ENCODE measurements at regions not wholly inside any gene's neighbourhood (a gene's known extent, or its start where the extent isn't known, plus 50 kb on each side); places are given as distances from the start of the nearest gene placed in this dataset.
"Not testable (repeated sequence)": the region's sequence is repeated elsewhere in the genome, so short reads cannot be mapped to it uniquely, and the experiment has no call there.

GRCh38 chr1:60949826-60950197, 132.5 kb upstream of the NFIA start:
- no peak for DNase-seq (ENCODE audit: low spot score)

- no peak for DNase-seq (ENCODE audit: low spot score)
Observed at GRCh38 chr1:60949154-60949825, 133.1 kb upstream of the NFIA start.

DNA sequence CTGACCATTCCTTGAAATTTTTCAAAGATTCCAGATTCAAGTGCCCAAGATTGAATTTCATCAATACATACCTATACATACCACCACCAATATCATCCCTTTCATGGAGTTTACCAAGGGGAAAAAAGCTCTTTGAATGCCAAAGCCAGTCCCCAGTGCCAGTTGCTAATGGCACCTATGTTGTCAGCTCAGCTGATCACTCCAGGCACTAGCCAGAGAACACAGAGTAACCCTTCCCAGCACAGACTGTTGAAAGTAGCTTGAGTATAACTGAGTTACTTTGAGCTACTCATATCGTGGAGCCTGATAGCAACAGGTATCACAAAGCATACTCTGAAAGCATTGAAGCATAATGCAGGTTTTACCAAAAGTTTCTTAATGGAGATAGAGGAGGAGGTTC, 133.9 kb upstream of the NFIA start:
- DNase-seq (ENCODE audit: low spot score) = no peak

- no peak for DNase-seq (ENCODE audit: low spot score)
Observed at GRCh38 chr1:60947367-60947766, 135.0 kb upstream of the NFIA start.

DNA sequence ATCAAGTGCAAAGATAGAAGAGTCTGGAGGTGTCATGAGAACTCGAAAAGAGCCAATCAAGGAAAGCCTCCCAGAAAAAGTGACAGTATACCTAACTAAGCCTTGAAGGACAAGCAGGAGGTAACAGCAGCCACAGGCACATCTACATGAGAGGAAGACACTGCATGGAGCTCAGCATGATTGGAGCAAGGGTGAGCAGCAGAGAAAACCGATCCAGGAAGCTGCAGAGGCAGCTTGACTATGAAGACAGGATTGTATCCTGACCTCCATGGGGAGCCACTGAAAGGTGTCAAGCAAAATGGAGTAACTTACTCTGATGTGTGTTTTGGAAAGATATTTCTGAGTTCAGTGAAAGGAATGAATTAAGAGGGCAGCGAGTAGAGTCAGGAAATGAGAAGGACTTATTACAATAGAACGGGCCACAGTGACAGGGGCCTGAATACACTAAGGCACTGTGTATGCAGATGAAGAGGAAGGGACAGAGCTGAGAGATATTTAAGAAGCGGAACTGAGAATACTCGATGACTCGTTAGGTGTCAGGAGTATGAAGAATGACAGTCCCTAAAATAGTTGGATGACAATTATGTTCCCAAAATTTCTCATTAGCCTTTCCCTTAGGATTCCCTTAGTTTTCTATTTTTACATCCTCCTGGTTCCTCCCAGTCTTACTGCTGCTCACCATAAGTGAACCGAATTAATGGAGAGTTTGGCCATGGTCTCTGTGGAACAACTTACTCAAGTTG, 139.3 kb upstream of the NFIA start:
- no peak for DNase-seq (ENCODE audit: low spot score)

- DNase-seq (ENCODE audit: low spot score) = no peak
Observed at GRCh38 chr1:60942291-60942690, 140.1 kb upstream of the NFIA start.

DNA sequence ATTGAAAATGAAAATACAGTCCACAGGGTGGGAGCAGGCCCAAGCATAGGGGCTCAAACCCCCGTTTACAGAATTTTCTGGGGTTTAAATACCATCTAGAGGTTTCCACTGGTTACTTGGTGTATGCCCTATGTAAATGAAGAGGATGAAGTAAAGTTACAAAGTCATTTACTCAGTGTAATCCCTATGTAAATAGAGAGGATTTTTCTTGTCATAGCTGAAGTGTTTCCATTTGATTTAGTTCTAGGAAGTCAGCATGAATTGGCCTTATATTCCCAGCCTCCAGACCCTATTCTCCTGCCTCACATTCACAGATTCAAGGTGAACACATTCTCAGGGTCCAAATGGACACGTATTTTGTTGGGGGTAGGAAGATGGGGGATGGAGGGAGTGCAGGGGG, 141.7 kb upstream of the NFIA start:
- DNase-seq (ENCODE audit: low spot score) = not testable (repeated sequence)

- DNase-seq (ENCODE audit: low spot score) = no peak
Observed at GRCh38 chr1:60937720-60938119, 144.6 kb upstream of the NFIA start.

DNA sequence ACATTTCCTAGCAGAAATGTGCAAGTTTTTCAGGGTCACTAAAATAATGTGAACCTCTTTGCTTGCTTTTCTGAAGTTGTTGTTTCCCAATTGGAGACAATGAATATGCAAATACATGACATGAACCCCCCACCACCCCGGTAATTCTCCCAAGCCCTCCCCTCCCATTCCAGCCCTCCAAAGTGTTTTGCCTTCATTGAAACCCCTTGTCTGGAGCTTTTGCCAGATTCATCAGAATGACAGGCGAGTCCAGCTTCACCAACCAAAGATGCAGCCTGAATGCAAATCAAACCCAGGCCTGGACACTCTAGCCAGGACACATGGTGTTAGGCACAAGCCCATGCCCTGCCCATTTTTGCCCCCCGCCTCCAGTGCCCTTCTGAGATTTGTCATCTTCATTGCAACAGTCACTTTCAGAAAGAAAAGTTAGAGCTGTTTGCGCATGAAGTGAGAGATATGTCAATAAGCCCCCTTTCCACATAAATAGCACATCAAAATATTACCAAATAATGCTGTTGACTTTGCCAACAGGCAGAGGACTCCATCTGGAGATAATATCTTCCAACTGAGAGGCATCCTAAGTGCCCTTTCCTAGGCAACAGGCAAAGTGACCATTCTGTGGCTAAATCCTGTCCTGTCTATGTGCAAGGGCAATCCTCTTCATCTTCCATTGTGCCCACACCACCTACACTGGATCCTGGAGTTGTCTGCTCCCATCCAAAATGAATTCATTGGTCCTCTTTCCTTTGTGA, 145.6 kb upstream of the NFIA start:
- no peak for DNase-seq (ENCODE audit: low spot score)

DNA sequence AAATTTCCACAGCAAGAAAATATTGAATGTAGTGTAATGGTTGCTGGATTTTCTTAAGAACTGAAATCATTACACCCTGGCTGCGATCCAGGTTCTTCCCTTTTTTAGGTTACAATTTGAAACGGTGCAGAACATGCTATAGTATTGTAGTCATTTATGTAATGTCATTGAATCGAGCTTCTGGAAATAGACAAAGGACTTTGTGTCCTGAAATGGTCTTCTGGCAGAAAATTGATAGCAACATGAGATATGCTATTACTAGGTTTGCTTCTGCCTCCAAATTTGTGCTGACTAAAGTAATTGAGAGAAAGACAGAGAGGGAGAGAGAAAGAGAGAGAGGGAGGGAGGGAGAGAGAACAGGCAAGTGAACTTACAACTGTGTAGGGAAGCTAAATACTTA, 146.2 kb upstream of the NFIA start:
- no peak for DNase-seq (ENCODE audit: low spot score)

DNA sequence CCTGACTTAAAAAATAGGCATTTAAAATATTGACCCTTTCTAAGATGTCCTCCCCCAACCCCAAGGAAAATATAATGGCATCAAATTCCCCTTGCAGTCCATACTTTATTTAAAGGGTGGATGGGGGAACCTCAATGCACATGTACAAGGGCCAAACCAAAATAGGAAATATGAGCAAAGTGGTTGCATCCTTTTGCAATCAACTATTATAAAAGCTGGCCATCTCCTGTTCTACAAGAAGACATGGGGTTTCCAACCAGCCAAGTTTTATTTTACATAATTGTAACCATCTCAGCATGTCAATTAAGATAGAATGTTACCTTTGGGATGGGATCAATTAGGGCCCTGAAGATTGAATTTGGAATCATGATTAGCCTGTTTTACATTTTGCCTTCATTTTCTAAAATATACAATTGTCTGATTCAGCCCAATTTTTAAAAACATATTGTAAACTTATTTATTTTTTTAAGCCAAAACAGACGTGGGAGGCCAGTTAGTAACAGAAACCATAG, 146.7 kb upstream of the NFIA start:
- no peak for DNase-seq (ENCODE audit: low spot score)

DNA sequence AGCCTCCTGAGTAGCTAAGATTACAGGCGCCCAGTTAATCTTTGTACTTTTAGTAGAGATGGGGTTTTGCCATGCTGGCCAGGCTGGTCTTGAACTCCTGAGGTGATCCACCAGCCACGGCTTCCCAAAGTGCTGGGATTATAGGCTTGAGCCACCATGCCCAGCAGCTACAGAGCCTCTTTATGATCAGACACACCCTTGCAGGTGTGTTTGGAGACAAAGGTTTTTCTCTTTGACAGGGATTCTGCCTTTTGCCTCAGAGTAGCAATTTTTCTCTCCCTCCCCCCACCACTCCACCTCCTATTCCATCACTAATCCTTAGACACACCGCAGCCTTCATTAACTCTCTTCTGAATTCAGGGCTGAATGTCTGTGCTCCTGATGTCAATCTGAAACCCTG, 152.2 kb upstream of the NFIA start:
- no peak for DNase-seq (ENCODE audit: low spot score)

DNA sequence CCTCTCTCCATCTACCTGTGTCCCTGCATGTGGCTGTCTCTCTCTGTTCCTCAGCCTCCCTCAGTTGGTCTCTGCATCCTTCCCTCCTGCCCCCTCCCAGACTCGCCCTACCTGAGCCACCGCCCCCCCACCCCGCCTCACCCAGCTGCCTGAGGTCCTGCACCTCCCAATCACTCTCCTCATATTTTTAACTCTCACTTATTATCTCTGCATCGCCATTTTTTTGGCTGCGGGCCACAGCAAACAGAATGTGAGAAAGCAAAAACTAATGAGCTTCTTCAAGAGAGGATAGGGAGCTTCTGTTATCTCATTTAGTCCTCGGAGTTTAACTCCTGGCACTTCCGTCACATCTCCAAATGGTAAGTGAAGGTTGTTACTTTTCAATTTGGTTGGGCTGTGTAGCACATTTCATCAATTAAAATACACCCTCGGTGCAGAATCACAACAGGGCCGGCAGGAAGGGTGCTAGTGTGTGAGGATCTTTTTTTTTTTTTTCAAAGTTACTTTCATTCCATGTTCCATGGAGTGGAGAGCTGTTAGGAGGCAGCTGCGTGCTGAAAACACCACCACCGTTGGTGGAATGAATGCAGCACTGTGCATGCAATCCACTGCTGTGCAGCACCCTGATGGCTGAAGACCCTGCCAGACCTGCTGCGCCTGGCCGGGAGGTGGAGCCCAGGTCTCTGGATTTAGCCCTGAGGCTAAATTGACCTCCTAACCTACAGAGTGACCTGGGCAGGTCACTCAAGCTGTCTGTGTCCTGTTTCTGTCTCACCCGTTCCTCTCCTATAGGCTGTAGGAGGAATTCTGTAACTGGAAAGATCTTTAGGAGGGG, 157.2 kb upstream of the NFIA start:
- no peak for DNase-seq (ENCODE audit: low spot score)

DNA sequence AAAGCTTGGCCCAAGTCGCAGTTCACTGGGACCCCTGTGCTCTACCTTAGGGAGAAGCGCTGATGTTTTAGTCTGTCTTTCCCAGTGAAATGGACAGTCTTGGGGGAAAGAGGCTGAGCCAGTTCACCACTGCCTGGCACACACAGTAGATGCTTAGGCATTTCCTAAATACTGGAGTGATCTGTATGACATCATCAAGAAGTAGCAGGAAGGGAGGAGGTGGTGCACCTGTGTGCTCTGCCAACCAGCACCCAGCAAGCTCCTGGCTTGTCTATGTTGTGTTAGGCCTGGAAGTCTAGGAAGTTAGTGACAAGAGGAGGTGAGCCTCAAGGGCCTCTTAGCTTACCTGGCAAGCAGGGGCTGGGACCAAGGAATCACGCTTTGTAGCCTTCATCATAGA, 158.2 kb upstream of the NFIA start:
- no peak for DNase-seq (ENCODE audit: low spot score)

GRCh38 chr1:60923389-60924087, 158.8 kb upstream of the NFIA start:
- no peak for DNase-seq (ENCODE audit: low spot score)

DNA sequence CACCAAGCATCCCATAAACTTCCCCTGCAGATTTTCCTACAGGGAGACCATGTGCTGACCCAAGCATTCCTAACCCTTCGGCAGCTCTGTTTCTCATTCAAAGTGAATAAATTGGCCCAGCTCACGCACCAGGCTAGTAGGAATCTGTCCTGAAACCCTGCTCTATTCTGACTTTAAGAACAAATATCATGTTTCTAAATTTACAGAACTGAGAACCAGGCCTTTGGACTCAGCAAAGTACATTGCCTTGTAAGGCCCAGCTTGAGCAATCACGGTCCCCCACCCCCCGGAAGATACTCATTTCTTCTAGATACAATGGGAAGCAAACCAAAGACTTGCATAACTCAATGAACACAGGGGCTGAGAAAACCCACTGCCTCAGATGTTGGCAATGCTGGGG, 160.1 kb upstream of the NFIA start:
- DNase-seq (ENCODE audit: low spot score) = no peak

- no peak for DNase-seq (ENCODE audit: low spot score)
Observed at GRCh38 chr1:60921175-60921574, 161.2 kb upstream of the NFIA start.

DNA sequence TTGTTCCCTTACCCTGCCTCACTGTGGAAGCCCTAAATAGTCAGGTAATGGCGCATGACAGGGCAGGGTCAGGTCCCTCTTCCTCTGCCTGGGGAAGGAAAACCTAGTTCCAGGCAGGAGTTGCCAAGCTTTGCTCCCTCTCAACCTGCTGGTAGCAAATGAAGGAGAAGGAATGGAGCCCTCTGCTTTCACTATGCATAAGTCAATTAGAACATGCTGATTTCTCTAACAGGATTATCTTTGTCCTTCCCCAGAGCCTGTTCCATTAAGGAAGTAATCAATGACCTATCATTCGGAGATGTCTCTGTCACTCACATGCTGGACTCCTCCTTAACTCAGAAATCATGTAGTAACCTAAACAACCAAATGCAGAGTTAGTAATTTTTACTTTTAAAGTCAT, 161.8 kb upstream of the NFIA start:
- no peak for DNase-seq (ENCODE audit: low spot score)

- no peak for DNase-seq (ENCODE audit: low spot score)
Observed at GRCh38 chr1:60918867-60919266, 163.5 kb upstream of the NFIA start.

GRCh38 chr1:60916906-60917305, 165.5 kb upstream of the NFIA start:
- no peak for DNase-seq (ENCODE audit: low spot score)

DNA sequence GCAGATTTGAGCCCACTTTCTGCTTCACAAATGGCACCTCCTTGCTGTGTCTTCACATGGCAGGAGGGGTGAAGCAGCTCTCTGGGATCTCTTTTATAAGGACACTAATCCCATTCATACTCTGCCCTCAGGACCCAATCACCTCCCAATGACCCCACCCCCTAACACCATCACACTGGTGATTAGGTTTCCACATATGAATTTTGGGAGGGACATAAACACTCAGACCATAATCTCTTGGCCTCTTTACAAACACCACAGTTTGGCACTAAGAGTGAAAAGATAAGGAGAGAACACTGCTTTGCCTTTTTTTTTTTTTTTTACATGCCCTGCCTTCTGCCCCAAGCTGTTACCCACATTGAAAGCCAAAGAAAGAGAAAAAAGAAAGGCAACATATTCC, 166.2 kb upstream of the NFIA start:
- no peak for DNase-seq (ENCODE audit: low spot score)

All from A172 (cell line).